SK-N-SH treated with all-trans-retinoic acid at 6 μM for 48 hours (cell line): ENCODE measurements at regions not wholly inside any gene's neighbourhood (a gene's known extent, or its start where the extent isn't known, plus 50 kb on each side); places are given as distances from the start of the nearest gene placed in this dataset.

Experiments
- ISL1 ChIP-seq: fragments of 250-450 bp; sonication (Bioruptor Pico); IDR thresholded peaks from 2 replicates; pipeline ENCODE4 v2.1.2; 2022; ENCODE audit warnings: mild to moderate bottlenecking, moderate library complexity
- PATZ1 ChIP-seq: fragments of 250-450 bp; sonication (Bioruptor Pico); IDR thresholded peaks from 2 replicates; pipeline ENCODE4 v1.8.0; 2020; ENCODE audit warnings: mild to moderate bottlenecking, moderate library complexity, borderline replicate concordance
- PPARA ChIP-seq: fragments of 250-450 bp; sonication (Bioruptor Pico); IDR thresholded peaks from 2 replicates; pipeline ENCODE4 v1.5.0; 2020; ENCODE audit warnings: mild to moderate bottlenecking, borderline replicate concordance
- TF ChIP-seq, protein P1 (sequence below): fragments of 250-450 bp; sonication (Bioruptor Pico); IDR thresholded peaks from 2 replicates; pipeline ENCODE4 v1.5.1; 2021; ENCODE audit warnings: mild to moderate bottlenecking, moderate library complexity

GRCh38 chr2:205882806-205883425 lies 200.6 kb downstream of the NRP2 start:
- TF ChIP-seq, protein P1, sequence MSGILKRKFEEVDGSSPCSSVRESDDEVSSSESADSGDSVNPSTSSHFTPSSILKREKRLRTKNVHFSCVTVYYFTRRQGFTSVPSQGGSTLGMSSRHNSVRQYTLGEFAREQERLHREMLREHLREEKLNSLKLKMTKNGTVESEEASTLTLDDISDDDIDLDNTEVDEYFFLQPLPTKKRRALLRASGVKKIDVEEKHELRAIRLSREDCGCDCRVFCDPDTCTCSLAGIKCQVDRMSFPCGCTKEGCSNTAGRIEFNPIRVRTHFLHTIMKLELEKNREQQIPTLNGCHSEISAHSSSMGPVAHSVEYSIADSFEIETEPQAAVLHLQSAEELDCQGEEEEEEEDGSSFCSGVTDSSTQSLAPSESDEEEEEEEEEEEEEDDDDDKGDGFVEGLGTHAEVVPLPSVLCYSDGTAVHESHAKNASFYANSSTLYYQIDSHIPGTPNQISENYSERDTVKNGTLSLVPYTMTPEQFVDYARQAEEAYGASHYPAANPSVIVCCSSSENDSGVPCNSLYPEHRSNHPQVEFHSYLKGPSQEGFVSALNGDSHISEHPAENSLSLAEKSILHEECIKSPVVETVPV (CRISPR knock-in tag) = no peak
- TF ChIP-seq PPARA (no peak), PATZ1 (no peak), ISL1 (no peak)
